ENCODE measurements at regions not wholly inside any gene's neighbourhood (a gene's known extent, or its start where the extent isn't known, plus 50 kb on each side); places are given as distances from the start of the nearest gene placed in this dataset.

- Histone ChIP-seq H3K36me3 (no peaks in the 10 kb centered on the region), H3K4me1 (no peaks in the 10 kb centered on the region), H3K27me3 (no peaks in the 10 kb centered on the region), H3K4me3 (no peak overlapping the region), H3K9me3 (no peaks in the 10 kb centered on the region), H3K27ac (no peak overlapping the region)
- intact Hi-C loops (cut with DNase I; ENCODE audit: low total_unique reads) = no loop called here
- in situ Hi-C loops (cut with MboI; ENCODE audit: low sequenced_read_pairs in 4 of 4) = no loop called here
- DNase-seq (no peak), ATAC-seq (no peak)
- no peak for TF ChIP-seq POLR2A (IDR thresholded peaks at IDR 0.05)
- TF ChIP-seq CTCF (IDR thresholded peaks at IDR 0.05 in 4 of 5, conservative IDR thresholded peaks at IDR 0.05 in 1 of 5) = no peak
Observed at GRCh38 chr13:63540061-63540460, 2124.4 kb upstream of the PCDH20 start.

- ATAC-seq (no peak), DNase-seq (no peak)
- Histone ChIP-seq H3K9me3 (no peaks in the 10 kb centered on the region), H3K36me3 (no peaks in the 10 kb centered on the region), H3K27ac (no peak overlapping the region), H3K4me3 (no peak overlapping the region), H3K27me3 (no peaks in the 10 kb centered on the region), H3K4me1 (no peaks in the 10 kb centered on the region)
- intact Hi-C loops (cut with DNase I; ENCODE audit: low total_unique reads) = no loop called here
- TF ChIP-seq POLR2A (IDR thresholded peaks at IDR 0.05) (no peak), CTCF (IDR thresholded peaks at IDR 0.05 in 4 of 5, conservative IDR thresholded peaks at IDR 0.05 in 1 of 5) (no peak)
- in situ Hi-C loops (cut with MboI; ENCODE audit: low sequenced_read_pairs in 4 of 4) = no loop called here
Observed at GRCh38 chr13:63517371-63517770, 2101.7 kb upstream of the PCDH20 start.

- H3K27ac ChIP-seq = no peak overlapping the region
- H3K27me3 ChIP-seq = no peaks in the 10 kb centered on the region
- ATAC-seq = no peak
- H3K36me3 ChIP-seq = no peaks in the 10 kb centered on the region
- no peaks in the 10 kb centered on the region for H3K4me1 ChIP-seq
- DNase-seq = no peak
- intact Hi-C loops (cut with DNase I; ENCODE audit: low total_unique reads) (no loop called here), in situ Hi-C loops (cut with MboI; ENCODE audit: low sequenced_read_pairs in 4 of 4) (no loop called here)
- no peak overlapping the region for H3K4me3 ChIP-seq
- no peak for TF ChIP-seq POLR2A (IDR thresholded peaks at IDR 0.05)
- TF ChIP-seq CTCF (IDR thresholded peaks at IDR 0.05 in 4 of 5, conservative IDR thresholded peaks at IDR 0.05 in 1 of 5) = no peak
- no peaks in the 10 kb centered on the region for H3K9me3 ChIP-seq
Observed at GRCh38 chr13:63516124-63516523, 2100.5 kb upstream of the PCDH20 start.

- Histone ChIP-seq H3K27me3 (no peaks in the 10 kb centered on the region), H3K4me3 (no peak overlapping the region), H3K36me3 (no peaks in the 10 kb centered on the region), H3K27ac (no peak overlapping the region), H3K4me1 (no peaks in the 10 kb centered on the region), H3K9me3 (no peaks in the 10 kb centered on the region)
- intact Hi-C loops (cut with DNase I; ENCODE audit: low total_unique reads) = no loop called here
- TF ChIP-seq POLR2A (IDR thresholded peaks at IDR 0.05) (no peak), CTCF (IDR thresholded peaks at IDR 0.05 in 4 of 5, conservative IDR thresholded peaks at IDR 0.05 in 1 of 5) (no peak)
- ATAC-seq = no peak
- DNase-seq = no peak
- in situ Hi-C loops (cut with MboI; ENCODE audit: low sequenced_read_pairs in 4 of 4) = no loop called here
Observed at GRCh38 chr13:63514886-63515285, 2099.2 kb upstream of the PCDH20 start.

GRCh38 chr13:63512095-63512494 lies 2096.4 kb upstream of the PCDH20 start:
- intact Hi-C loops (cut with DNase I; ENCODE audit: low total_unique reads) = no loop called here
- TF ChIP-seq POLR2A (IDR thresholded peaks at IDR 0.05) (no peak), CTCF (IDR thresholded peaks at IDR 0.05 in 4 of 5, conservative IDR thresholded peaks at IDR 0.05 in 1 of 5) (no peak)
- DNase-seq = no peak

More at GRCh38 chr13:63512095-63512494, 2096.4 kb upstream of the PCDH20 start:
- H3K27ac ChIP-seq = no peak overlapping the region
- in situ Hi-C loops (cut with MboI; ENCODE audit: low sequenced_read_pairs in 4 of 4) = no loop called here
- H3K4me1 ChIP-seq = no peaks in the 10 kb centered on the region
- no peaks in the 10 kb centered on the region for H3K9me3 ChIP-seq
- no peaks in the 10 kb centered on the region for H3K36me3 ChIP-seq
- H3K4me3 ChIP-seq = no peak overlapping the region
- H3K27me3 ChIP-seq = no peaks in the 10 kb centered on the region
- no peak for ATAC-seq

Data from gastrocnemius medialis (tissue), 4 donors.